HG03108 (cell line): ENCODE measurements at regions not wholly inside any gene's neighbourhood (a gene's known extent, or its start where the extent isn't known, plus 50 kb on each side); places are given as distances from the start of the nearest gene placed in this dataset.
"Not testable (repeated sequence)": the region's sequence is repeated elsewhere in the genome, so short reads cannot be mapped to it uniquely, and the experiment has no call there.

ENCODE experiments used
- ATAC-seq: cut with Tn5 transposase; IDR thresholded peaks from one replicate; pipeline ENCODE4 v1.9.1; 2021; ENCODE audit warnings: moderate library complexity; ENCODE audit not compliant: unreplicated experiment

GRCh38 chr12:63415357-63415756 lies 252.9 kb downstream of the DPY19L2 start:
- no peak for ATAC-seq

DNA sequence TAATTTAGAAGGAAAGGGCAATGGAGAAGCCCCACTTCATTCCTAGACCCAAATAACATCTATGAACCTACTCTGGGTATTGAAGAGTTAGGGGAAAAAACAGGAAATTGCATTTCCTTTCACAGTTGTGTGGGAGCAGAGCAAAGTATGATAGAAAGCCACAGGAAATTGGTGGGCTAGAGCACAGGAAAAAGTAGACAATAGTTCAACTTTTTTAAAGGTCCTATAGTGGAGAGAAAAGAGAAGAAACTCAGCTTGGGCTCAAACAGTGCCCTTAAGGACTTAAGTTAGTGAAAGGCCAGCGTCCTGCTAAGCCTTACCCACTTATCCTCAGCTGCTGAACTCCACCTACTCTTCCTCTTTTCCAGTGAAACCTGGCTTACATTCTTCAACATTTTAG lies 258.1 kb downstream of the DPY19L2 start:
- ATAC-seq: no peak

- no peak for ATAC-seq
Measured at GRCh38 chr12:63406781-63407180, 255.8 kb upstream of the AVPR1A start.

DNA sequence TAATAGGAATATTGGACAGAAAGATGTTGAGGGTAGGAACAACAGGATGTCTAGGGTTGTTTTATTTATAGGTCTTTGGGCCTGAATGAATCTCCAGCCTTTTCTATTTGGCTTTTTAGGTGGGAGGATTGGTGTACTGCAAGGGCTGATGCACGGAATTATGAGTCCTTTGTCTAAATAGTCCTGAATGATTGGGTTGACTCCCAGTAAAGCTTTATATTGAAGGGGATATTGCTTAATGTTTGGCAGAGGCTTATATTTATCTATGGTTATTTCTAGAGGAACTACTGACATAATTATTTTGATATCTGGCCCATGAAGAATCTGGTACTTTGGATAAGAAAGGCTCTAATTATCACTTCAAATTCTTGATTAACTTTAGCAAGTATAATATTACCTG lies 253.6 kb upstream of the AVPR1A start:
- no peak for ATAC-seq

DNA sequence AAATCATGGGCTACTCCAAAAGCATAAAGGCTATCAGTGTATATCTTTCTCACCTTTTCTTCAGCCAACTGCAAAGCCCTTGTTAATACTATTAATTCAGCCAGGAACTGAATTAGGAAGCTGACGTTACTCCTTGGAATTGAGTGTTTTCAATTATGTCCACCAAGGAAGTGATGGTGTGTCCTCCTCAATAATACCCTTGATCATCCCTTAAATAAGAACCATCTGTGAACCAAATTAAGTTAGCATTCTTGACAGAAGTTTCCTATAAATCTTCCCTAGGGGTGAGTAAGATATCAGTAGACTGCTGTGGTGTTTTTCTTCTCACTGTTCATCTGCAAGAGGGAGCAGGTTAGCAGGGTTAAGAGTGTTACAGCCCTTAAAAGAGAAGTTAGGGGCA lies 252.3 kb upstream of the AVPR1A start:
- no peak for ATAC-seq

DNA sequence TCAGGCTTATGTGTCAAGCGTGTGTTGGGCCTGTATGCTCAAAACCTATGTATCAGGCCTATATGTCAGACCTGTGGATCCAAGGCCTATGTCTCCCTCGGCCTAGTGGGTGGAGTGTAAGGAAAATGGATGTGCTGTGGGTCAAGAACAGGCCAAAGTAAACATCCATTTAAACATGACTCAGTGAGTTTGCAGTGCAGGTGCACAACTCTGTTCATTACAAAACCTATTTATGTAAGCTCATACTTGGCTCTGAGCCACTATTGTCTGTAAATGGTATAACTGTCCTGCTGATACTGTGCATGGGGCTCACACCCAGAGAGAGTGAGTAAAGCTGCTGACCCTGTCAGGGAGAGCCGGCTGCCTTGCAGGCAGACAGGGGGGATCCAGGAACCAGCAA lies 249.7 kb upstream of the AVPR1A start:
- no peak for ATAC-seq

- no peak for ATAC-seq
Measured at GRCh38 chr12:63400318-63400717, 249.3 kb upstream of the AVPR1A start.

- ATAC-seq: no peak
Measured at GRCh38 chr12:63397807-63398206, 246.8 kb upstream of the AVPR1A start.

DNA sequence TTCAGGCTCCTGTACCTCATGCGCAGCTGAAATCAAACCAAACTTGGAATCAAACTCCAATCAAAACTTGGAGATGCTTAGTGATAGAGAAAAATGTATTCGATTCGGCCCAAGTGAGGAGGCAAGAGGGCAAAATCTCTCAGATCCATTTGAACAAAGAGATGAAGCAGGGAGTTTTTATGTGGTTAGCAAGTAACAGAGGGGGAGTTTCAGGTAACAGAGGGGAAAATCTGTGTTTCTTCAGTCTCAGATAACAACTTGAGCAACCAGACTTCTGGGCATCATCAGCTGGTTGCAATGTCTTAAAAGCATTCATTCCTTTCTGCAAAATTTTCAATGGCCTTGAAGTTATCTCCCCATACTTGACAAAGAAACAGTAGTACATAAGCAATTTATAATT lies 245.1 kb upstream of the AVPR1A start:
- no peak for ATAC-seq

DNA sequence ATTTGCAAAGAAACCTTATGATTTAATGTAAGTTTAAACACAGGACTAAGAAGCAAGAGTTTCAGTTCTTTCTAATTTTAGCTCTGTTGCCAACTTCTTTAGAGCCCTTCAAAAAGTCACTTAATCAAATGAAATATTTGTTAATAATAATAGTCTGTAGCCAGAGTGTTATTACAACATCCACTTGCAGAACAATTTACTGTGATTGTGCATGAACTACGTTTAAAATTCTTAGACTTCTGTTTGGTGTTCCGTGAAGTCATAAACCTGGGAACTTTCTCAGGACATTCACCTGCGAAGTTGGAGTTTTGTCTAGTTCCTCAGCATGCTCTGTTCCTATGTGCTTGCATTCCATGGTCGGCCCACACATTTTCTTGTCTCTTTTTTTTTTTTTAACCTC lies 244.0 kb upstream of the AVPR1A start:
- ATAC-seq: no peak

DNA sequence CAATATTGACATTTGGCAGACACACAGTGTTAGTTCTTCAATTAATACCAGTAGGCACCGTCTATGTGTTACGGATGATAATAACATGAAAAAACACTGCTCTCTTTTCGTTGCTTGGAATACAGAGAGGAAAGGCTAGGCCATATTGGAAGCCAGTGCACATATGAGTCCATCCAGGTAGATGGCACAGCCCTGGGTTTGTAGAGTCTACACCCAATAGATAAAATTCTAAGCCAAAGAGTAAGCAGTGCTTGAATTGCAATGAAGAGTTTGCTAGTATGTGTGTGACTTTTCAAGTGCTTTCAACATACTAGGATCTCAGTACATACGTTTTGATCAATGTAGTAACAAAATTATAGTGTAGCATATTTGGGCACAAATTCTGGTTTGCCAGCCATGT lies 243.3 kb upstream of the AVPR1A start:
- ATAC-seq: no peak

GRCh38 chr12:63389211-63389610 lies 238.2 kb upstream of the AVPR1A start:
- ATAC-seq: no peak

DNA sequence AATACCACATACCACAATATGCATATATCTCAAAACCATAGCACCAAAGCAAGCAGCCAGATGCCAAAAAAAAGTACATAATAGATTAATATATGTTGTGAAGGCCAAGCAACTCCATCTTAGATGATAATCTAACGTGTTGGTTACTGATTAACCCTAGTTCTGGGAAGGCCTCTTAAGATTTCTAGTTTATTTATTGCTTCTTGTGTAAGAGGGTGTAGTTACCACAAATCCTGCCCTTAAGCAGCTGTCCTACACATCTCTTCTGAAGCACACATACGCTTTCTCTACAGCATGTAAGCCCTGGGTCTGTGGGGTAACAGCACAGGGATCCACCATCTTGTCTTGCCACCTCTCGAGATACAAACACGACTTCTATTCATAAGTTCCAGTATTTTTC lies 236.8 kb upstream of the AVPR1A start:
- ATAC-seq: no peak

DNA sequence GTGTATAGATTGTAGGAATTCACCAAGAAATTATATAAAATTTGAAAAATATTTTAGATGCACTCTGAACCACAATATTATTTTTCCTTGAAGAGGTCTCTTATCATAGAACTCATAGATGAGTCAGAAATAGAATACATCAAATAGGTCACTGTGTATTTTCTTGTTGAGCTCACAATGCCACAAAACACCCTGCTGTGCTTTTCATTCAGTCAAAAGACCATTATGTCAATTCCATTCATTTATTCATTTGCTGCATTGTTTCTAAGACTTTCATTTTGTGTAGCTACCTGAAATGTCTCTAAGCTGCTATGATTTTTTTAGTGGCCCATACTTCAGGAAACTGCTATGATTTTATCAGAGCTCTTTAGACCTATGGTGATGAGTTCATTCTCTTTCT lies 231.9 kb upstream of the AVPR1A start:
- no peak for ATAC-seq

- no peak for ATAC-seq
Measured at GRCh38 chr12:63362791-63363190, 211.8 kb upstream of the AVPR1A start.

- no peak for ATAC-seq
Measured at GRCh38 chr12:63362166-63362565, 211.2 kb upstream of the AVPR1A start.

GRCh38 chr12:63354969-63355368 lies 204.0 kb upstream of the AVPR1A start:
- no peak for ATAC-seq

DNA sequence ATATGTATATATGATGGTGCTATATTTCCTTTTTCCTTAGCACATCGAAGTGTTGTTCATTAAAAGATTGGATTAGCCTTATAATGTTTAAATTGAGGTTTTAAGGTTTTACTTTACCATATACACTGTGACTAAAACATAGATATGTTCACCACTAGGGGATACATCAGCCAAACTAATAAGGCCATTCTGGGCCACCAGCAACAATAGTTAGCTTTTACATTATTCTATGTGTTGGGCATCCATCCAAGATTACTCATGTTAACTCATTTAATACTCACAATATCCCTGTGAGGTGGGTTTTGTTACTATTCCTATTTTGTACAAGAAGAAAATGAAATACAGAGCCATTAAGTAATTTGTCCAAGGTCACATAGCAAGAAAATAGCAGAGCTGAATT lies 202.6 kb upstream of the AVPR1A start:
- no peak for ATAC-seq

- ATAC-seq: no peak
Measured at GRCh38 chr12:63351370-63351769, 200.4 kb upstream of the AVPR1A start.

GRCh38 chr12:63348556-63348955 lies 197.6 kb upstream of the AVPR1A start:
- no peak for ATAC-seq

GRCh38 chr12:63337158-63337557 lies 186.2 kb upstream of the AVPR1A start:
- ATAC-seq: not testable (repeated sequence)

GRCh38 chr12:63326260-63326659 lies 175.3 kb upstream of the AVPR1A start:
- ATAC-seq: no peak

DNA sequence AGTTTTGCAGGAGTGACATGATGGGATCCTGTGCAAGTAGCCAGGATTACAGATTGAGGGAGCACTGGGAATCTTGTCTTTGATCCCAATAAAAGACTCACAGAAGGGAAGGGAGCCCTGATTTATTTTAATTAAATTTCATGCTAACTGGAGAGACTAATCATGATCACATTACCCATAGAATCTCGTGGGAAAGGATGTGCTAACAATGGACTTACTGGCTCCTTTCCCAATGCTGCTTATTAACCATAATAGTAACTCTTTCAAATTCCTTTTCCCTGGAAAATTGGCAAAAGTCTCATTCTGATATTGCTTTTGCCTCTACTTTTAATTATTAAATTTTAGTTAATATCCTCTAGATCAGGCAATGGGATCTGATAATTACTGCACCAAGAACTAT lies 174.8 kb upstream of the AVPR1A start:
- no peak for ATAC-seq

DNA sequence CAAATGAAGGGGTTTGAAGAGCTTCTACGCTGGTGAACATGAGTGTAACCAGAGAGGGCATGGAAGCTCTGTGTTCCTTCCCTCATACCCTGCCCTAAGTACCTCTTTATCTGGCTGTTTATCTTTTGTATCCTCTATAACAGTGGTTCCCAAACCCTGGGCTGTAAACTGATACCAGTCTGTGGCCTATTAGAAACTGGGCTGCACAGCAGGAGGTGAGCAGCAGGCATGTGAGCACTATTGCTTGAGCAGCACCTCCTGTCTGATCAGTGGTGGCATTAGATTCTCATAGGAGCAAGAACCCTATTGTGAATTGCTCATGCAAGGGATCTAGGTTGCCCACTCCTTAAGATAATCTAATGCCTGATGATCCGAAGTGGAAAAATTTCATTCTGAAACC lies 172.9 kb upstream of the AVPR1A start:
- ATAC-seq: no peak
